GM21717 (cell line): ENCODE measurements at regions not wholly inside any gene's neighbourhood (a gene's known extent, or its start where the extent isn't known, plus 50 kb on each side); places are given as distances from the start of the nearest gene placed in this dataset.

Experiments
- ATAC-seq: cut with Tn5 transposase; IDR thresholded peaks from one replicate; pipeline ENCODE4 v1.9.1; 2021; ENCODE audit warnings: mild to moderate bottlenecking, moderate library complexity; ENCODE audit not compliant: unreplicated experiment

- no peak for ATAC-seq
Measured at GRCh38 chr1:83104558-83104957, 894.4 kb downstream of the TTLL7 start.

- ATAC-seq = no peak
Measured at GRCh38 chr1:83103341-83103740, 895.6 kb downstream of the TTLL7 start.

GRCh38 chr1:83102630-83103071, 896.3 kb downstream of the TTLL7 start:
- ATAC-seq = no peak

GRCh38 chr1:83101406-83101805, 897.5 kb downstream of the TTLL7 start:
- no peak for ATAC-seq

GRCh38 chr1:83100133-83100532, 898.8 kb downstream of the TTLL7 start:
- no peak for ATAC-seq

GRCh38 chr1:83098791-83099190, 900.1 kb downstream of the TTLL7 start:
- no peak for ATAC-seq

GRCh38 chr1:83098131-83098530, 900.8 kb downstream of the TTLL7 start:
- no peak for ATAC-seq

- no peak for ATAC-seq
Measured at GRCh38 chr1:83097715-83098114, 901.2 kb downstream of the TTLL7 start.

- ATAC-seq = no peak
Measured at GRCh38 chr1:83095570-83095969, 903.4 kb downstream of the TTLL7 start.

- ATAC-seq = no peak
Measured at GRCh38 chr1:83090195-83090594, 908.7 kb downstream of the TTLL7 start.

GRCh38 chr1:83087851-83088250, 911.1 kb downstream of the TTLL7 start:
- ATAC-seq = no peak

GRCh38 chr1:83086986-83087512, 911.9 kb downstream of the TTLL7 start:
- no peak for ATAC-seq

GRCh38 chr1:83086346-83086745, 912.6 kb downstream of the TTLL7 start:
- no peak for ATAC-seq

GRCh38 chr1:83083589-83084224, 915.2 kb downstream of the TTLL7 start:
- no peak for ATAC-seq

GRCh38 chr1:83077411-83077810, 921.5 kb downstream of the TTLL7 start:
- ATAC-seq = no peak

- ATAC-seq = no peak
Measured at GRCh38 chr1:83075107-83075506, 923.8 kb downstream of the TTLL7 start.

- ATAC-seq = no peak
Measured at GRCh38 chr1:83067954-83068353, 931.0 kb downstream of the TTLL7 start.

- no peak for ATAC-seq
Measured at GRCh38 chr1:83065952-83066727, 932.8 kb downstream of the TTLL7 start.

GRCh38 chr1:83064589-83065242, 934.2 kb downstream of the TTLL7 start:
- ATAC-seq = no peak

GRCh38 chr1:83060651-83061390, 938.1 kb downstream of the TTLL7 start:
- ATAC-seq = no peak

- ATAC-seq = no peak
Measured at GRCh38 chr1:83060221-83060620, 938.7 kb downstream of the TTLL7 start.
